A673 (cell line): ENCODE measurements at regions not wholly inside any gene's neighbourhood (a gene's known extent, or its start where the extent isn't known, plus 50 kb on each side); places are given as distances from the start of the nearest gene placed in this dataset.

Source experiments
- BruUV-seq: library from RNA; stranded (reverse); fragments of 400-500 nt; replicated peaks from 2 replicates; lab custom pipeline; 2021; lab: Mats Ljungman, UMichigan
- CTCF ChIA-PET: fragments of 300-600 bp; sonication (Branson Sonifier 250); formaldehyde crosslinking; loops from one replicate; lab custom pipeline; 2022; ENCODE audit warnings: antibody characterized with exemption; lab: Charles Lee
- POLR2A ChIA-PET: fragments of 300-600 bp; sonication (Branson Sonifier 250); formaldehyde crosslinking; loops from one replicate; lab custom pipeline; 2022; ENCODE audit warnings: antibody characterized with exemption; ENCODE audit not compliant: low non-redundant PET; lab: Charles Lee
- DNase-seq: peaks from one replicate; pipeline ENCODE4 v3.0.0-alpha.2; 2015; ENCODE audit warnings: low spot score
- H3K27ac ChIP-seq: fragments of 200-600 bp; sonication (generic); 2 replicates; pipeline ENCODE4 v1.5.1; 2016; ENCODE audit warnings: mixed run types, low read depth, mild to moderate bottlenecking, mixed read lengths, antibody characterized with exemption, low read length; ENCODE audit not compliant: poor library complexity, severe bottlenecking
- H3K27me3 ChIP-seq: fragments of 200-600 bp; sonication (generic); replicated peaks from 2 replicates; pipeline ENCODE4 v1.6.1; 2017; ENCODE audit warnings: mixed run types, low read depth, mild to moderate bottlenecking, mixed read lengths, antibody characterized with exemption, low read length; ENCODE audit not compliant: insufficient read depth, poor library complexity
- H3K36me3 ChIP-seq: fragments of 200-600 bp; sonication (generic); 2 replicates; pipeline ENCODE4 v1.6.1; 2016; ENCODE audit warnings: mixed run types, mild to moderate bottlenecking, mixed read lengths, antibody characterized with exemption, low read length; ENCODE audit not compliant: insufficient read depth, poor library complexity, severe bottlenecking
- H3K4me1 ChIP-seq: fragments of 200-600 bp; sonication (generic); 2 replicates; pipeline ENCODE4 v1.6.1; 2017; ENCODE audit warnings: mixed run types, mild to moderate bottlenecking, mixed read lengths, antibody characterized with exemption, low read length; ENCODE audit not compliant: insufficient read depth, poor library complexity, severe bottlenecking
- H3K4me3 ChIP-seq: fragments of 200-600 bp; sonication (generic); 2 replicates; pipeline ENCODE4 v1.5.1; 2016; ENCODE audit warnings: low read depth, mixed run types, mild to moderate bottlenecking, mixed read lengths, low read length; ENCODE audit not compliant: poor library complexity, severe bottlenecking
- H3K9me3 ChIP-seq: fragments of 200-600 bp; sonication (generic); 2 replicates; pipeline ENCODE4 v1.6.1; 2016; ENCODE audit warnings: mixed run types, low read depth, mild to moderate bottlenecking, mixed read lengths, antibody characterized with exemption, low read length; ENCODE audit not compliant: poor library complexity, severe bottlenecking
- CTCF ChIP-seq: fragments of 300-800, 200-600 bp; sonication (generic); conservative IDR thresholded peaks from 2 replicates; pipeline ENCODE4 v1.5.1; 2017; ENCODE audit warnings: low read depth, mild to moderate bottlenecking, antibody characterized with exemption, low read length, moderate library complexity, mixed read lengths
- EZH2 ChIP-seq: fragments of 200-600 bp; sonication (generic); IDR thresholded peaks from 2 replicates; pipeline ENCODE4 v1.6.1; 2017; ENCODE audit warnings: borderline replicate concordance, low read depth, mild to moderate bottlenecking, mixed read lengths, antibody characterized with exemption, low read length; ENCODE audit not compliant: poor library complexity, severe bottlenecking
- intact Hi-C: fragments of 100-400 bp; cut with micrococcal nuclease; formaldehyde crosslinking; loops from one replicate; pipeline ENCODE4 v1.10.0; 2022; ENCODE audit not compliant: unreplicated experiment

DNA sequence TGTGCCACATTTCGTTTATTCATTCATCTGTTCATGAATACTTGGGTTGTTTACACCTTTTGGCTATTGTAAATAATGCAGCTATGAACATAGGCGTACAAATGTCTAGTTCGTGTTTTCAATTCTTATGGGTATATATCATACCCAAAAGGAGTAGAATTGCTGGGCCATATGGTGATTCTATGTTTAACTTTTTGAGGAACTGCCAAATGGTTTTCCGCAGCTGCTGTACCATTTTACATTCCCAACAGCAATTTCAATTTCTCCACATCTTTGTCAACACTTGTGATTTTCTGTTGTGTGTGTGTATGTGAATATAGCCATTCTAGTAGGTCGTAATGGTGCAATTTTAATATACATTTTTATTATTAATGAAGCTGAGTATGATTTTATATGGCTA lies 326.2 kb downstream of the ETNK1 start:
- no peak for DNase-seq
- Histone ChIP-seq H3K27ac (no peak overlapping the region), H3K36me3 (no peaks in the 10 kb centered on the region), H3K4me3 (no peak overlapping the region), H3K27me3 (peaks cover 61% of the 10 kb centered on the region), H3K4me1 (no peaks in the 10 kb centered on the region), H3K9me3 (no peaks in the 10 kb centered on the region)
- BruUV-seq, result no TSS peak
- POLR2A ChIA-PET, result no interaction called here
- no peak for TF ChIP-seq EZH2
- no peak for TF ChIP-seq CTCF
- CTCF ChIA-PET, result no interaction called here
- intact Hi-C loops, result no loop called here

- DNase-seq, result no peak
- TF ChIP-seq CTCF, result no peak
- no peak for TF ChIP-seq EZH2
- Histone ChIP-seq H3K27ac (no peak overlapping the region), H3K9me3 (no peaks in the 10 kb centered on the region), H3K4me1 (no peaks in the 10 kb centered on the region), H3K4me3 (no peak overlapping the region), H3K36me3 (no peaks in the 10 kb centered on the region), H3K27me3 (peaks cover 67% of the 10 kb centered on the region)
- POLR2A ChIA-PET, result no interaction called here
- CTCF ChIA-PET, result no interaction called here
- intact Hi-C loops, result no loop called here
- no TSS peak for BruUV-seq
These were observed 331.7 kb downstream of the ETNK1 start for GRCh38 chr12:22956690-22957089.

- DNase-seq, result no peak
- no TSS peak for BruUV-seq
- H3K27ac ChIP-seq, result no peak overlapping the region
- H3K9me3 ChIP-seq, result no peaks in the 10 kb centered on the region
- TF ChIP-seq CTCF (no peak), EZH2 (no peak)
- no peaks in the 10 kb centered on the region for H3K4me1 ChIP-seq
- peaks cover 97% of the 10 kb centered on the region for H3K27me3 ChIP-seq
- H3K36me3 ChIP-seq, result no peaks in the 10 kb centered on the region
- CTCF ChIA-PET, result no interaction called here
- no peak overlapping the region for H3K4me3 ChIP-seq
- intact Hi-C loops, result no loop called here
- POLR2A ChIA-PET, result no interaction called here
These were observed 342.2 kb downstream of the ETNK1 start for GRCh38 chr12:22967171-22967570.
